RWPE1 (cell line): ENCODE measurements at regions not wholly inside any gene's neighbourhood (a gene's known extent, or its start where the extent isn't known, plus 50 kb on each side); places are given as distances from the start of the nearest gene placed in this dataset.

Experiments used
- CTCF ChIA-PET: fragments of 350-600 bp; sonication (Branson Sonifier 250); formaldehyde crosslinking; extraction: SDS; loops from one replicate; lab custom pipeline; 2021; lab: Yijun Ruan, JAX
- POLR2A ChIA-PET: fragments of 400-600 bp; formaldehyde crosslinking; extraction: SDS; loops from one replicate; lab custom pipeline; 2020; ENCODE audit warnings: antibody characterized with exemption; ENCODE audit not compliant: low non-redundant PET; lab: Yijun Ruan, JAX
- DNase-seq: peaks from one replicate; pipeline ENCODE4 v3.0.0; 2012; ENCODE audit warnings: low spot score
- H3K27ac ChIP-seq: fragments of 450-650 bp; 2 replicates; pipeline ENCODE4 v1.5.1; 2017
- CTCF ChIP-seq: fragments of 450-650 bp; conservative IDR thresholded peaks from 2 replicates; pipeline ENCODE4 v1.5.1; 2017; ENCODE audit warnings: low read depth, mild to moderate bottlenecking

GRCh38 chr10:33460505-33461294, 126.2 kb upstream of the NRP1 start:
- no peak overlapping the region for H3K27ac ChIP-seq
- TF ChIP-seq CTCF = no peak
- no peak for DNase-seq
- ChIA-PET POLR2A (no interaction called here), CTCF (no interaction called here)

- ChIA-PET CTCF (interaction anchor here (0.6 kb wide), 1 partner anchor 464 kb away, joined by 4 read pairs; no protein-coding TSS in a partner anchor), POLR2A (no interaction called here)
- no peak overlapping the region for H3K27ac ChIP-seq
- no peak for DNase-seq
- TF ChIP-seq CTCF = no peak
Observed at GRCh38 chr10:33459602-33460001, 125.1 kb upstream of the NRP1 start.

GRCh38 chr10:33455029-33455428, 120.6 kb upstream of the NRP1 start:
- TF ChIP-seq CTCF = no peak
- no peak for DNase-seq
- POLR2A ChIA-PET = no interaction called here

GRCh38 chr10:33454554-33454953, 120.1 kb upstream of the NRP1 start:
- CTCF ChIA-PET = no interaction called here
- no peak for TF ChIP-seq CTCF
- DNase-seq = no peak
- H3K27ac ChIP-seq = no peak overlapping the region
- POLR2A ChIA-PET = no interaction called here

More at GRCh38 chr10:33455029-33455428, 120.6 kb upstream of the NRP1 start:
- no peak overlapping the region for H3K27ac ChIP-seq
- CTCF ChIA-PET = no interaction called here

GRCh38 chr10:33453081-33454025, 118.9 kb upstream of the NRP1 start:
- no peak overlapping the region for H3K27ac ChIP-seq
- TF ChIP-seq CTCF = no peak
- DNase-seq = peak; percentile 56
- ChIA-PET CTCF (no interaction called here), POLR2A (no interaction called here)

GRCh38 chr10:33448421-33449140, 114.1 kb upstream of the NRP1 start:
- no peak for DNase-seq
- POLR2A ChIA-PET = no interaction called here
- no peak overlapping the region for H3K27ac ChIP-seq
- TF ChIP-seq CTCF = no peak
- CTCF ChIA-PET = interaction anchor here (0.6 kb wide), 1 partner anchor 701 kb away, joined by 5 read pairs; no protein-coding TSS in a partner anchor
